CMK (cell line): ENCODE measurements at regions not wholly inside any gene's neighbourhood (a gene's known extent, or its start where the extent isn't known, plus 50 kb on each side); places are given as distances from the start of the nearest gene placed in this dataset.

Experiments
- DNase-seq: peaks from one replicate; pipeline ENCODE4 v3.0.0-alpha.2; 2010; ENCODE audit warnings: low read depth

- DNase-seq, result no peak
Observed at GRCh38 chr1:91151702-91152101, 129.9 kb upstream of the ZNF644 start.

GRCh38 chr1:91148641-91149069 is 126.8 kb upstream of the ZNF644 start:
- no peak for DNase-seq

GRCh38 chr1:91141858-91142257 is 120.0 kb upstream of the ZNF644 start:
- no peak for DNase-seq

- DNase-seq, result no peak
Observed at GRCh38 chr1:91138959-91139358, 117.1 kb upstream of the ZNF644 start.

GRCh38 chr1:91137173-91137852 is 115.5 kb upstream of the ZNF644 start:
- DNase-seq, result no peak

- no peak for DNase-seq
Observed at GRCh38 chr1:91135799-91136198, 114.0 kb upstream of the ZNF644 start.

- no peak for DNase-seq
Observed at GRCh38 chr1:91133248-91133647, 111.4 kb upstream of the ZNF644 start.

GRCh38 chr1:91130256-91130985 is 108.6 kb upstream of the ZNF644 start:
- DNase-seq, result no peak

GRCh38 chr1:91129458-91129857 is 107.6 kb upstream of the ZNF644 start:
- DNase-seq, result no peak

GRCh38 chr1:91129017-91129416 is 107.2 kb upstream of the ZNF644 start:
- no peak for DNase-seq

- DNase-seq, result no peak
Observed at GRCh38 chr1:91124989-91125417, 103.2 kb upstream of the ZNF644 start.

GRCh38 chr1:91124290-91124985 is 102.6 kb upstream of the ZNF644 start:
- no peak for DNase-seq

GRCh38 chr1:91123773-91124172 is 101.9 kb upstream of the ZNF644 start:
- DNase-seq, result no peak

GRCh38 chr1:91123319-91123718 is 101.5 kb upstream of the ZNF644 start:
- no peak for DNase-seq

- no peak for DNase-seq
Observed at GRCh38 chr1:91122106-91122717, 100.4 kb upstream of the ZNF644 start.

GRCh38 chr1:91121366-91121765 is 99.5 kb upstream of the ZNF644 start:
- DNase-seq, result no peak

- DNase-seq, result no peak
Observed at GRCh38 chr1:91120936-91121335, 99.1 kb upstream of the ZNF644 start.

- DNase-seq, result no peak
Observed at GRCh38 chr1:91120421-91120820, 98.6 kb upstream of the ZNF644 start.

GRCh38 chr1:91104712-91105111 is 82.9 kb upstream of the ZNF644 start:
- DNase-seq, result no peak

- DNase-seq, result no peak
Observed at GRCh38 chr1:91101328-91101727, 79.5 kb upstream of the ZNF644 start.

GRCh38 chr1:91099746-91100621 is 78.1 kb upstream of the ZNF644 start:
- no peak for DNase-seq
